CD4-positive, CD25-positive, alpha-beta regulatory T cell (primary cell): ENCODE measurements at regions not wholly inside any gene's neighbourhood (a gene's known extent, or its start where the extent isn't known, plus 50 kb on each side); places are given as distances from the start of the nearest gene placed in this dataset.
"Not testable (repeated sequence)": the region's sequence is repeated elsewhere in the genome, so short reads cannot be mapped to it uniquely, and the experiment has no call there.

Source experiments
- ATAC-seq, 2 donors: fragments of 150-1000 bp; cut with Tn5 transposase; one replicate each; pipeline ENCODE4 v1.10.0; 2021; ENCODE audit warnings: low read depth in 2 of 2, moderate number of reproducible peaks in 2 of 2, moderate library complexity in 1 of 2
- DNase-seq, 3 donors: peaks; one replicate each; pipeline versions ENCODE4 v3.0.0 to v3.0.0-alpha.2; 2012 to 2022; ENCODE audit warnings: mixed read lengths in 1 of 3
- H3K27ac ChIP-seq: one replicate; pipeline ENCODE4 v1.7.0; 2013; ENCODE audit warnings: mild to moderate bottlenecking, low read length; ENCODE audit not compliant: insufficient read depth, poor library complexity, severe bottlenecking
- H3K27me3 ChIP-seq: one replicate; pipeline ENCODE4 v1.7.0; 2013; ENCODE audit warnings: low read length; ENCODE audit not compliant: control insufficient read depth, insufficient read depth
- H3K36me3 ChIP-seq: one replicate; pipeline ENCODE4 v1.7.0; 2013; ENCODE audit warnings: mild to moderate bottlenecking, low read length, moderate library complexity; ENCODE audit not compliant: control insufficient read depth, insufficient read depth
- H3K4me1 ChIP-seq: 2 replicates; pipeline ENCODE4 v1.7.0; 2013; ENCODE audit warnings: mild to moderate bottlenecking, low read length; ENCODE audit not compliant: insufficient read depth, control insufficient read depth, poor library complexity, severe bottlenecking
- H3K4me3 ChIP-seq: one replicate; pipeline ENCODE4 v1.7.0; 2013; ENCODE audit warnings: low read depth, mild to moderate bottlenecking, low read length, moderate library complexity
- H3K9me3 ChIP-seq, 2 experiments: 1 replicate in 1 of 2; 2 replicates in 1 of 2; pipeline ENCODE4 v1.7.0; 2013; ENCODE audit warnings: low read length in 2 of 2, mild to moderate bottlenecking in 1 of 2, moderate library complexity in 1 of 2; ENCODE audit not compliant: control insufficient read depth in 2 of 2
- H3K27ac Mint-ChIP-seq, 3 donors: one replicate each; pipeline ENCODE4 v1.8.0; 2020 to 2022; ENCODE audit warnings: mild to moderate bottlenecking in 3 of 3, mixed read lengths in 3 of 3, moderate library complexity in 2 of 3
- H3K27me3 Mint-ChIP-seq: one replicate; pipeline ENCODE4 v1.8.0; 2022; ENCODE audit warnings: mild to moderate bottlenecking, mixed read lengths
- H3K36me3 Mint-ChIP-seq: one replicate; pipeline ENCODE4 v1.8.0; 2020; ENCODE audit warnings: mixed read lengths
- H3K4me1 Mint-ChIP-seq, 4 donors: one replicate each; pipeline ENCODE4 v1.8.0; 2020 to 2022; ENCODE audit warnings: mixed read lengths in 4 of 4, mild to moderate bottlenecking in 1 of 4
- H3K4me3 Mint-ChIP-seq, 4 donors: one replicate each; pipeline ENCODE4 v1.8.0; 2020 to 2022; ENCODE audit warnings: mild to moderate bottlenecking in 4 of 4, mixed read lengths in 4 of 4, moderate library complexity in 3 of 4
- H3K9me3 Mint-ChIP-seq, 7 donors: one replicate each; pipeline ENCODE4 v1.8.0; 2020 to 2022; ENCODE audit warnings: mixed read lengths in 7 of 7, mild to moderate bottlenecking in 3 of 7, moderate library complexity in 2 of 7

DNA sequence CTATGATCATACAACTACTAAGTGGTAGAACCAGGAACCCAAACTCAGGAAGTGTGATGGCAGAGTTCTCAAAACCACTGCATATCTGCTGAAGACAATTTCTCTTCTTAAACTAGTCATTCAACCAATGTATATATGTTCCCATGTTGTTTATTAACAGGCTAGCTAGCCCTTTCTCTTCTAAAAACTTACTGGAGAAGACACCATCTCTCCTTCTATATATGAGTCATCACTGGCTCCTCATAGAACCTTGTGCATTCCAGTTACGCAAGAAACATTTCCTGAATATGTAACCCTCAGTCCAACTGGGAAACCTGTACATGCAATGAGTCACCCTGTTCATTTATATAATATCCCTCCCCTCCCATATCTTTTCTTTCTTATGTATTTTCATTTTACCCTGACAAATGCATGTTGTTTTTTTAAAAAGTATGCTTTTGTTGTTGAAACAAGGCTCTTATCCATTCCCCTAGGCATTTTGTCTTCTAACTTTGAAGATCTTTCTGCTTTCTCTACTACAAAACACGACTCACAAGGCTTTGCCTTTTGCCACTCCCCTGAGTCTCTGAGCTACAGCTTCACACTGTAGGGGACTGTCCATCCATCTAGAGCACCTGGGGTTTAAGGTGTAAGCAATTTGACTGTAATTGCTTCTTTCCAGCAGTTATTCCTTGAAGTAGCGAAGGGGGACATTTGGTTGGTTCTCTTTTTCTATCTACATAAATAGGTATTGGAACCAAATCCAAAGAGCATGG lies 119.5 kb downstream of the ANXA1 start:
- Mint-ChIP-seq H3K27me3 (no peaks in the 10 kb centered on the region), H3K4me1 (no peaks in the 10 kb centered on the region), H3K36me3 (no peaks in the 10 kb centered on the region), H3K9me3 (peaks cover 0 to 4% (median 0%) of the 10 kb centered on the region in 7 donors), H3K4me3 (no peak overlapping the region), H3K27ac (no peak overlapping the region)
- no peaks in the 10 kb centered on the region for H3K4me1 ChIP-seq
- H3K27me3 ChIP-seq: no peaks in the 10 kb centered on the region
- no peaks in the 10 kb centered on the region for H3K36me3 ChIP-seq
- H3K9me3 ChIP-seq: no peaks in the 10 kb centered on the region
- no peak for ATAC-seq
- no peak overlapping the region for H3K4me3 ChIP-seq
- no peak for DNase-seq
- H3K27ac ChIP-seq: no peak overlapping the region

DNA sequence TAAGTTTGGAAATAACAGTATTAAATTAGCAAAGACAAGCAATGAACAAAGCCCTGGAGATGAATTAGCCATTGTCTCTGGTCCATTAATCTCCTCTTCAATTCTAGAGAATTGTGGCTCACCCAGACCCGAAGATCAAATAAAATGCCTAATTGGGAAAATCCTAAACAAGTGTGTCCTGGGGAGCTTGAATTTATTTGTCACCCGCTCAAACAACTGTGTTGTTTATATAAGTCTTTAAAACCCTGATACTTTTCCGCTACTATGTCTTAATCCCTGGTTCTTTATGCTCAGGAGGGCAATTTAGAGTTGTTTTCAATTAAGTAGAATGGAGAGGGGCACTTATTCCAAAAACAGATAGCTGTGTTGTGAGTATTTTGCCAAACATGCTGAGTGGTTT lies 128.4 kb downstream of the ANXA1 start:
- peaks cover 0 to 7% (median 0%) of the 10 kb centered on the region in 7 donors for H3K9me3 Mint-ChIP-seq
- DNase-seq: no peak
- Histone ChIP-seq H3K4me3 (no peak overlapping the region), H3K4me1 (no peaks in the 10 kb centered on the region), H3K9me3 (no peaks in the 10 kb centered on the region), H3K27ac (no peak overlapping the region), H3K27me3 (no peaks in the 10 kb centered on the region), H3K36me3 (no peaks in the 10 kb centered on the region)
- no peak overlapping the region for H3K27ac Mint-ChIP-seq
- H3K27me3 Mint-ChIP-seq: peaks cover 4% of the 10 kb centered on the region
- H3K4me1 Mint-ChIP-seq: no peaks in the 10 kb centered on the region
- ATAC-seq: no peak
- H3K36me3 Mint-ChIP-seq: no peaks in the 10 kb centered on the region
- no peak overlapping the region for H3K4me3 Mint-ChIP-seq

DNA sequence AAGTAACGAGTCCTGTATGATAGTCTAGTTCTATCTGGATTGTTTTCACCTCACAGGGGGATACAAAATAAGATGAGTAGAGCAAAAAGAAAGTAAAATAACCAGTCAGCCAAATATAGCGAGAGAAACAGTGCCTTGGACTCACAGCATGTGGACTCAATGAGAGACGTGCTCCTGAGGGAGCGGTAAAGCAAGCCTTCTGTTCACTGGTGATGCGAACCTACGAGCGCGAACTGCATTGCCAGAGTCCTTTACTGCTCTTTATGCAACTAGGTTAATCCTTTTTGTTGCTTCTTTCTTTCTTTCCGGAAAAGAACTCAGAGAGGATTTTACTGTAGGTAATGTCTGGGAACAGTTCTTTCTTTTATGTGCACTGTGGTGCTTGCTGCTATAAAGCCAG lies 132.7 kb downstream of the ANXA1 start:
- no peak for ATAC-seq
- Mint-ChIP-seq H3K36me3 (no peaks in the 10 kb centered on the region), H3K27me3 (peaks cover 4% of the 10 kb centered on the region), H3K9me3 (peaks cover 0 to 5% (median 3%) of the 10 kb centered on the region in 7 donors), H3K4me3 (no peak overlapping the region), H3K4me1 (no peaks in the 10 kb centered on the region), H3K27ac (no peak overlapping the region)
- Histone ChIP-seq H3K27me3 (no peaks in the 10 kb centered on the region), H3K27ac (no peak overlapping the region), H3K4me1 (no peaks in the 10 kb centered on the region), H3K9me3 (no peaks in the 10 kb centered on the region), H3K36me3 (no peaks in the 10 kb centered on the region), H3K4me3 (no peak overlapping the region)
- no peak for DNase-seq

DNA sequence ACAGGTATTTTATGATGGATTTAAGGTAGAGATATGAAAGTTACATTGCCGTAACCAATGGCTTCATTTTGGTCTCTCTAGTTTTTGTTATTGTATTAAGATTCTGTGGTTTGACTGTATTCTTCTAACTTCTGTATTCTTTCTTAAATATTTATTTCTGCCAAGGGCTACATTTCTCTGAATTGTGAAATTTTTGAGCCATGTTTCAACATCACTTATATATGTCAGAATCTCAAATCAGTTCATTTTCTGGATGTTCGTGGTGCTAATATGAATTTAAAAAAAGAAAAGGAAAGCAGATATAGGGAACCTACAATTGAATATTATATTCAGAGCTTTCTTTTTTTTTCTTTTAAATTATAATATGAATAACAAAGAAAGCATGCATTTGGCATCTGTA lies 142.7 kb downstream of the ANXA1 start:
- Histone ChIP-seq H3K27ac (no peak overlapping the region), H3K4me3 (no peak overlapping the region), H3K27me3 (no peaks in the 10 kb centered on the region), H3K4me1 (no peaks in the 10 kb centered on the region), H3K9me3 (no peaks in the 10 kb centered on the region), H3K36me3 (no peaks in the 10 kb centered on the region)
- Mint-ChIP-seq H3K36me3 (no peaks in the 10 kb centered on the region), H3K9me3 (peaks cover 0 to 14% (median 6%) of the 10 kb centered on the region in 7 donors), H3K4me3 (no peak overlapping the region), H3K27me3 (no peaks in the 10 kb centered on the region), H3K4me1 (no peaks in the 10 kb centered on the region), H3K27ac (no peak overlapping the region)
- DNase-seq (no peak), ATAC-seq (no peak)

DNA sequence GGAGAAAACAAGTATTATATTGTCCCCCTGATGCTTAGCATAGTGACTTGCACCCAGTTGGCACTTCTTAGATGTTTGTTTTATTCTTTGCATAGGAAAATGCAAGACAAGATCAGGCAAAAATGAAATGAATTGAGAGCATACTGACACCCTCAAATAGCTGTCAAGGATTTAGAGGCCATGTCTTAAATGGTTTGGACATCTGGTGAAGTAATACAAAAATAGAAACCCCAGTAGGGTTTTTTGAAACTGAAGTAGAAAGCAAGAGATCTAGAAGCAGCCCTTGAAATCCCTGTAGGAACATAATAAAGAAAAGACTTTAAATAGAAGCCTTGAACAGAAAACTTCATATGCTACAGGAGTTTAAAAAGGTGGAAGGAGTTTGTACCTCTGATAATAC lies 174.3 kb downstream of the ANXA1 start:
- Mint-ChIP-seq H3K27me3 (no peaks in the 10 kb centered on the region), H3K27ac (no peak overlapping the region), H3K4me1 (no peaks in the 10 kb centered on the region), H3K9me3 (peaks cover 0 to 5% (median 4%) of the 10 kb centered on the region in 7 donors), H3K4me3 (no peak overlapping the region), H3K36me3 (no peaks in the 10 kb centered on the region)
- Histone ChIP-seq H3K4me1 (no peaks in the 10 kb centered on the region), H3K4me3 (no peak overlapping the region), H3K36me3 (no peaks in the 10 kb centered on the region), H3K27ac (no peak overlapping the region), H3K9me3 (no peaks in the 10 kb centered on the region), H3K27me3 (no peaks in the 10 kb centered on the region)
- no peak for ATAC-seq
- DNase-seq: no peak

DNA sequence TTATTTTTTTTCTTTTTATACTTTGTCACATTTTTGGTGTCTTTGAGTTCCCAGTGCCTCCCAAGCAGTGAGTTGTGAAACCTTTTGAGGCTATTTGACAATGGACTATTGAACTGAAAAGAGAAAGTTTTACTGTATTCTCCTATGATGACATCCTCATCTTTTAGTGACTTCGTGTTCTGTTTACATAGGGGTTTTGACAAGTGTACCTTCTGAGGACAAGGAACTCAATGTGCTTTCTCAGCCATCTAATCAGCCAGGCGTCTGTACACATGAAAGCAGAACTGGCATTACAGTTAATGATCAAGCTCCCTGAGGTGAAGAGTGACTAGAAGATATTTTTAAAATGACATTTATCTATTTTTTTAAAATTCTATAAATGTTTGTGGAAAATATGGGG lies 175.5 kb downstream of the ANXA1 start:
- Histone ChIP-seq H3K9me3 (no peaks in the 10 kb centered on the region), H3K4me3 (no peak overlapping the region), H3K27me3 (no peaks in the 10 kb centered on the region), H3K36me3 (no peaks in the 10 kb centered on the region), H3K4me1 (no peaks in the 10 kb centered on the region), H3K27ac (no peak overlapping the region)
- ATAC-seq (no peak), DNase-seq (no peak)
- Mint-ChIP-seq H3K27me3 (no peaks in the 10 kb centered on the region), H3K36me3 (no peaks in the 10 kb centered on the region), H3K9me3 (peaks cover 0 to 5% (median 3%) of the 10 kb centered on the region in 7 donors), H3K4me1 (no peaks in the 10 kb centered on the region), H3K4me3 (no peak overlapping the region), H3K27ac (no peak overlapping the region)

DNA sequence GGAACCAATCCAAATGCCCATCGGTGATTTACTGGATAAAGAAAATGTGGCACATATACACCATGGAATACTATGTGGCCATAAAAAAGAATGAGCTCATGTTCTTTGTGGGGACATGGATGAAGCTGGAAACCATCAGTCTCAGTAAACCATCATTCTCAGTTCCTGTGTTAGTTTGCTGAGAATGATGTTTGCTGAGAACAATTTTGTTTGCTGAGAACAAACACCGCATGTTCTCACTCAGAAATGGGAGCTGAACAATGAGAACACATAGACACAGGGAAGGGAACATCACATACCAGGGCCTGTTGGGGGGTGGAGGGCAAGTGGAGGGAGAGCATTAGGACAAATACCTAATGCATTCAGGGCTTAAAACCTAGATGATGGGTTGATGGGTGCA lies 185.5 kb downstream of the ANXA1 start:
- H3K27me3 ChIP-seq, H3K27me3 Mint-ChIP-seq, H3K4me1 Mint-ChIP-seq, H3K9me3 ChIP-seq, H3K9me3 Mint-ChIP-seq, H3K36me3 Mint-ChIP-seq, H3K4me3 ChIP-seq, H3K27ac Mint-ChIP-seq, ATAC-seq, H3K4me1 ChIP-seq, H3K27ac ChIP-seq, H3K36me3 ChIP-seq, DNase-seq, H3K4me3 Mint-ChIP-seq: not testable (repeated sequence)

DNA sequence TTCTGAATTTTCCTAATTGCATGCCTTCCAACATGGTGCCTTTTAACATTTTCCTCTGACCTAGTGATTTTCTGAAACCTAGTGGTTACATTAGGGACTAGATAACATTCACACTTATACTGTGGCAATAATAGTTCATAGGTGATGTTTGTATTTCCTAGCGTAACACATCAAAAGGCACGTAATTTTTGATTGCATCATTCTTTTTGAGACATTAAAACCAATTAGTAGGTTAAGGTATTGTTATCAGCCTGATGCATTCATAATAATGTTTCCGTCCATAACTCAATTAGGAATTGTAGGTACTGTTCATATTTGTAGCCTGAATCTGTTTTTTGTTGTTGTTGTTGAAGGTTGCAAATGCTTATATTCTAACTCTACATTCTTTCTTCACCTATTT lies 192.4 kb downstream of the ANXA1 start:
- Histone ChIP-seq H3K9me3 (no peaks in the 10 kb centered on the region), H3K4me3 (no peak overlapping the region), H3K27me3 (no peaks in the 10 kb centered on the region), H3K36me3 (no peaks in the 10 kb centered on the region), H3K4me1 (no peaks in the 10 kb centered on the region), H3K27ac (no peak overlapping the region)
- no peak for ATAC-seq
- no peaks in the 10 kb centered on the region for H3K36me3 Mint-ChIP-seq
- H3K27me3 Mint-ChIP-seq: no peaks in the 10 kb centered on the region
- no peaks in the 10 kb centered on the region for H3K4me1 Mint-ChIP-seq
- H3K4me3 Mint-ChIP-seq: no peak overlapping the region
- DNase-seq: no peak
- H3K27ac Mint-ChIP-seq: no peak overlapping the region
- no peaks in the 10 kb centered on the region for H3K9me3 Mint-ChIP-seq
